ENCODE measurements at regions not wholly inside any gene's neighbourhood (a gene's known extent, or its start where the extent isn't known, plus 50 kb on each side); places are given as distances from the start of the nearest gene placed in this dataset.

GRCh38 chr17:68175416-68175815 lies 72.4 kb upstream of the AMZ2 start:
- no peak overlapping the region for H2BK5ac ChIP-seq (ENCODE audit: low read depth, low read length, poor library complexity)
- H3K36me3 ChIP-seq (ENCODE audit: control insufficient read depth in 1 of 2, insufficient read depth in 2 of 2, low read length in 2 of 2), result no peaks in the 10 kb centered on the region
- no peak overlapping the region for H3K4me3 ChIP-seq (ENCODE audit: low read depth, low read length)
- no peak overlapping the region for H3K27ac ChIP-seq (ENCODE audit: low read depth, low read length)
- peaks cover 0 to 3% of the 10 kb centered on the region in 2 experiments for H3K4me1 ChIP-seq (ENCODE audit: control insufficient read depth in 1 of 2, insufficient read depth in 2 of 2, low read length in 2 of 2)
- H3K9me3 ChIP-seq (ENCODE audit: insufficient read depth, low read depth, low read length), result no peaks in the 10 kb centered on the region
- H3K4me2 ChIP-seq (ENCODE audit: low read length), result no peak overlapping the region
- no peak overlapping the region for H3K18ac ChIP-seq (ENCODE audit: low read length)
- H3K79me1 ChIP-seq (ENCODE audit: low read length), result no peaks in the 10 kb centered on the region
- H3K23ac ChIP-seq (ENCODE audit: low read length), result no peak overlapping the region
- no peak overlapping the region for H3K14ac ChIP-seq (ENCODE audit: low read length)
- H2AFZ ChIP-seq (ENCODE audit: insufficient read depth, low read length, poor library complexity), result no peak overlapping the region
- H4K91ac ChIP-seq (ENCODE audit: low read depth, low read length), result no peak overlapping the region
- H3K27me3 ChIP-seq (ENCODE audit: insufficient read depth, low read length), result no peaks in the 10 kb centered on the region
- H2AK5ac ChIP-seq (ENCODE audit: low read length), result no peak overlapping the region
- DNase-seq, result no peak
- WGBS (ENCODE audit: extremely low coverage, insufficient coverage, insufficient read length), result no CpG with 5 or more reads among the region's 2 CpGs
- no peak overlapping the region for H4K12ac ChIP-seq (ENCODE audit: low read depth, low read length)
- H2BK120ac ChIP-seq (ENCODE audit: insufficient read depth, low read length, poor library complexity), result no peak overlapping the region
- H3K79me2 ChIP-seq (ENCODE audit: control insufficient read depth, insufficient read depth, low read length, poor library complexity), result no peaks in the 10 kb centered on the region
- no peak overlapping the region for H2BK12ac ChIP-seq (ENCODE audit: low read length)
- H4K8ac ChIP-seq (ENCODE audit: low read depth, low read length), result no peak overlapping the region
- H3K9ac ChIP-seq (ENCODE audit: low read length), result no peak overlapping the region
- no peak overlapping the region for H3K4ac ChIP-seq (ENCODE audit: low read depth, low read length)

GRCh38 chr17:68175905-68176304 lies 71.9 kb upstream of the AMZ2 start:
- H3K4me1 ChIP-seq (ENCODE audit: control insufficient read depth in 1 of 2, insufficient read depth in 2 of 2, low read length in 2 of 2), result peaks cover 0 to 3% of the 10 kb centered on the region in 2 experiments
- H3K27me3 ChIP-seq (ENCODE audit: insufficient read depth, low read length), result no peaks in the 10 kb centered on the region
- no peak overlapping the region for H3K27ac ChIP-seq (ENCODE audit: low read depth, low read length)
- no peaks in the 10 kb centered on the region for H3K79me1 ChIP-seq (ENCODE audit: low read length)
- H4K91ac ChIP-seq (ENCODE audit: low read depth, low read length), result no peak overlapping the region
- DNase-seq, result no peak
- no peak overlapping the region for H3K23ac ChIP-seq (ENCODE audit: low read length)
- no peak overlapping the region for H2AK5ac ChIP-seq (ENCODE audit: low read length)
- H2BK5ac ChIP-seq (ENCODE audit: low read depth, low read length, poor library complexity), result no peak overlapping the region
- H3K18ac ChIP-seq (ENCODE audit: low read length), result no peak overlapping the region
- no peaks in the 10 kb centered on the region for H3K9me3 ChIP-seq (ENCODE audit: insufficient read depth, low read depth, low read length)
- H4K8ac ChIP-seq (ENCODE audit: low read depth, low read length), result no peak overlapping the region
- H2BK120ac ChIP-seq (ENCODE audit: insufficient read depth, low read length, poor library complexity), result no peak overlapping the region
- H2AFZ ChIP-seq (ENCODE audit: insufficient read depth, low read length, poor library complexity), result no peak overlapping the region
- H3K79me2 ChIP-seq (ENCODE audit: control insufficient read depth, insufficient read depth, low read length, poor library complexity), result no peaks in the 10 kb centered on the region
- no peak overlapping the region for H3K14ac ChIP-seq (ENCODE audit: low read length)
- peak overlapping the region; percentile 29 for H3K4me3 ChIP-seq (ENCODE audit: low read depth, low read length)
- H3K36me3 ChIP-seq (ENCODE audit: control insufficient read depth in 1 of 2, insufficient read depth in 2 of 2, low read length in 2 of 2), result no peaks in the 10 kb centered on the region
- WGBS (ENCODE audit: extremely low coverage, insufficient coverage, insufficient read length), result no CpG with 5 or more reads among the region's 3 CpGs
- no peak overlapping the region for H3K9ac ChIP-seq (ENCODE audit: low read length)
- no peak overlapping the region for H3K4ac ChIP-seq (ENCODE audit: low read depth, low read length)
- no peak overlapping the region for H3K4me2 ChIP-seq (ENCODE audit: low read length)
- H4K12ac ChIP-seq (ENCODE audit: low read depth, low read length), result no peak overlapping the region
- no peak overlapping the region for H2BK12ac ChIP-seq (ENCODE audit: low read length)

- Histone ChIP-seq H3K36me3 (ENCODE audit: control insufficient read depth in 1 of 2, insufficient read depth in 2 of 2, low read length in 2 of 2) (no peaks in the 10 kb centered on the region), H3K4me3 (ENCODE audit: low read depth, low read length) (no peak overlapping the region), H4K91ac (ENCODE audit: low read depth, low read length) (no peak overlapping the region), H3K79me2 (ENCODE audit: control insufficient read depth, insufficient read depth, low read length, poor library complexity) (no peaks in the 10 kb centered on the region), H3K14ac (ENCODE audit: low read length) (no peak overlapping the region), H4K12ac (ENCODE audit: low read depth, low read length) (no peak overlapping the region), H2BK5ac (ENCODE audit: low read depth, low read length, poor library complexity) (no peak overlapping the region), H3K18ac (ENCODE audit: low read length) (no peak overlapping the region), H2BK120ac (ENCODE audit: insufficient read depth, low read length, poor library complexity) (no peak overlapping the region), H3K23ac (ENCODE audit: low read length) (no peak overlapping the region), H3K4me1 (ENCODE audit: control insufficient read depth in 1 of 2, insufficient read depth in 2 of 2, low read length in 2 of 2) (peaks cover 0 to 3% of the 10 kb centered on the region in 2 experiments), H3K9ac (ENCODE audit: low read length) (no peak overlapping the region), H2AFZ (ENCODE audit: insufficient read depth, low read length, poor library complexity) (no peak overlapping the region), H2AK5ac (ENCODE audit: low read length) (no peak overlapping the region), H3K27me3 (ENCODE audit: insufficient read depth, low read length) (no peaks in the 10 kb centered on the region), H2BK12ac (ENCODE audit: low read length) (no peak overlapping the region), H4K8ac (ENCODE audit: low read depth, low read length) (no peak overlapping the region), H3K27ac (ENCODE audit: low read depth, low read length) (no peak overlapping the region), H3K9me3 (ENCODE audit: insufficient read depth, low read depth, low read length) (no peaks in the 10 kb centered on the region), H3K79me1 (ENCODE audit: low read length) (no peaks in the 10 kb centered on the region), H3K4ac (ENCODE audit: low read depth, low read length) (no peak overlapping the region), H3K4me2 (ENCODE audit: low read length) (no peak overlapping the region)
- WGBS (ENCODE audit: extremely low coverage, insufficient coverage, insufficient read length), result no CpG with 5 or more reads among the region's 4 CpGs
- DNase-seq, result no peak
Observed at GRCh38 chr17:68176718-68177117, 71.1 kb upstream of the AMZ2 start.

GRCh38 chr17:68178831-68179230 lies 69.0 kb upstream of the AMZ2 start:
- Histone ChIP-seq H3K9ac (ENCODE audit: low read length) (no peak overlapping the region), H2AK5ac (ENCODE audit: low read length) (no peak overlapping the region), H3K14ac (ENCODE audit: low read length) (no peak overlapping the region), H3K23ac (ENCODE audit: low read length) (no peak overlapping the region), H4K12ac (ENCODE audit: low read depth, low read length) (no peak overlapping the region), H2AFZ (ENCODE audit: insufficient read depth, low read length, poor library complexity) (no peak overlapping the region), H3K27ac (ENCODE audit: low read depth, low read length) (no peak overlapping the region), H3K4me3 (ENCODE audit: low read depth, low read length) (no peak overlapping the region), H2BK12ac (ENCODE audit: low read length) (no peak overlapping the region), H3K27me3 (ENCODE audit: insufficient read depth, low read length) (no peaks in the 10 kb centered on the region), H3K79me2 (ENCODE audit: control insufficient read depth, insufficient read depth, low read length, poor library complexity) (no peaks in the 10 kb centered on the region), H2BK5ac (ENCODE audit: low read depth, low read length, poor library complexity) (no peak overlapping the region), H4K91ac (ENCODE audit: low read depth, low read length) (no peak overlapping the region), H3K4me1 (ENCODE audit: control insufficient read depth in 1 of 2, insufficient read depth in 2 of 2, low read length in 2 of 2) (peaks cover 0 to 7% of the 10 kb centered on the region in 2 experiments), H3K36me3 (ENCODE audit: control insufficient read depth in 1 of 2, insufficient read depth in 2 of 2, low read length in 2 of 2) (no peaks in the 10 kb centered on the region), H4K8ac (ENCODE audit: low read depth, low read length) (no peak overlapping the region), H3K4ac (ENCODE audit: low read depth, low read length) (no peak overlapping the region), H3K9me3 (ENCODE audit: insufficient read depth, low read depth, low read length) (no peaks in the 10 kb centered on the region), H2BK120ac (ENCODE audit: insufficient read depth, low read length, poor library complexity) (no peak overlapping the region), H3K18ac (ENCODE audit: low read length) (no peak overlapping the region), H3K79me1 (ENCODE audit: low read length) (no peaks in the 10 kb centered on the region), H3K4me2 (ENCODE audit: low read length) (no peak overlapping the region)
- no peak for DNase-seq
- no CpG with 5 or more reads among the region's 6 CpGs for WGBS (ENCODE audit: extremely low coverage, insufficient coverage, insufficient read length)
